Duodenal mucosa (tissue), 2 donors: ENCODE measurements at regions not wholly inside any gene's neighbourhood (a gene's known extent, or its start where the extent isn't known, plus 50 kb on each side); places are given as distances from the start of the nearest gene placed in this dataset.

Experiments used
- H3K27ac ChIP-seq: one replicate; pipeline ENCODE4 v1.7.0; 2013; ENCODE audit warnings: low read depth, low read length
- H3K27me3 ChIP-seq, 2 donors: one replicate each; pipeline ENCODE4 v1.7.0; 2013; ENCODE audit warnings: low read length in 2 of 2, control low read depth in 1 of 2; ENCODE audit not compliant: insufficient read depth in 2 of 2, control insufficient read depth in 1 of 2
- H3K36me3 ChIP-seq, 2 donors: one replicate each; pipeline ENCODE4 v1.7.0; 2013; ENCODE audit warnings: low read length in 2 of 2, control low read depth in 1 of 2; ENCODE audit not compliant: insufficient read depth in 2 of 2, control insufficient read depth in 1 of 2
- H3K4me1 ChIP-seq, 2 donors: one replicate each; pipeline ENCODE4 v1.7.0; 2013; ENCODE audit warnings: low read length in 2 of 2, control low read depth in 1 of 2; ENCODE audit not compliant: insufficient read depth in 2 of 2, control insufficient read depth in 1 of 2
- H3K4me3 ChIP-seq, 2 donors: one replicate each; pipeline ENCODE4 v1.7.0; 2013; ENCODE audit warnings: low read length in 2 of 2, low read depth in 1 of 2
- H3K9ac ChIP-seq, 2 donors: one replicate each; pipeline ENCODE4 v1.7.0; 2013; ENCODE audit warnings: low read length in 2 of 2, low read depth in 1 of 2
- H3K9me3 ChIP-seq, 2 donors: one replicate each; pipeline ENCODE4 v1.7.0; 2013; ENCODE audit warnings: low read length in 2 of 2, control low read depth in 1 of 2; ENCODE audit not compliant: control insufficient read depth in 1 of 2

- Histone ChIP-seq H3K27me3 (no peaks in the 10 kb centered on the region), H3K9me3 (no peaks in the 10 kb centered on the region), H3K9ac (no peak overlapping the region), H3K36me3 (no peaks in the 10 kb centered on the region), H3K4me3 (no peak overlapping the region), H3K27ac (no peak overlapping the region), H3K4me1 (no peaks in the 10 kb centered on the region)
Observed at GRCh38 chr4:62960415-62960814, 1448.8 kb downstream of the TECRL start.

- no peaks in the 10 kb centered on the region for H3K27me3 ChIP-seq
- no peaks in the 10 kb centered on the region for H3K36me3 ChIP-seq
- H3K4me1 ChIP-seq = no peaks in the 10 kb centered on the region
- no peak overlapping the region for H3K27ac ChIP-seq
- no peak overlapping the region for H3K9ac ChIP-seq
- no peaks in the 10 kb centered on the region for H3K9me3 ChIP-seq
- H3K4me3 ChIP-seq = no peak overlapping the region
Observed at GRCh38 chr4:62953752-62954151, 1455.5 kb downstream of the TECRL start.

GRCh38 chr4:62952366-62952765 is 1456.9 kb downstream of the TECRL start:
- Histone ChIP-seq H3K4me3 (no peak overlapping the region), H3K27ac (no peak overlapping the region), H3K27me3 (no peaks in the 10 kb centered on the region), H3K9ac (no peak overlapping the region), H3K4me1 (no peaks in the 10 kb centered on the region), H3K36me3 (no peaks in the 10 kb centered on the region), H3K9me3 (no peaks in the 10 kb centered on the region)

DNA sequence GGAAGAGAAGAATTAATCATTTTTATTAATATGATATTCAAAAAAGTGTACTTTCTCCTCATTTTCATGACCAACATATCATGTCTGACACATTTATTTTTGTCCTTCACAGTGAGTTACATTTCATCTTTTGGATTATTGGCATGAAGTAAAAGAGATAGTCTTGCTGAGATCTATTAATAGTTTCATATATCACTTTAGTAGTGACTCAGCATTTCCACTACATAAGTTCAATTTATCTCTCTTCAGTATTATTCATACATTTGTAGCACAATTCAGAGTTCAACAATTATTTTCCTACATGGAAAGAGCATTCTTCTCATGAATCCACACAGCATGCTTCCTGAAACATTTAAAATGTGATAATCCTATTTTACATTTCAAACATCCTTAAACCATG is 1461.1 kb downstream of the TECRL start:
- Histone ChIP-seq H3K27me3 (no peaks in the 10 kb centered on the region), H3K36me3 (no peaks in the 10 kb centered on the region), H3K9ac (no peak overlapping the region), H3K9me3 (no peaks in the 10 kb centered on the region), H3K4me3 (no peak overlapping the region), H3K4me1 (no peaks in the 10 kb centered on the region), H3K27ac (no peak overlapping the region)

DNA sequence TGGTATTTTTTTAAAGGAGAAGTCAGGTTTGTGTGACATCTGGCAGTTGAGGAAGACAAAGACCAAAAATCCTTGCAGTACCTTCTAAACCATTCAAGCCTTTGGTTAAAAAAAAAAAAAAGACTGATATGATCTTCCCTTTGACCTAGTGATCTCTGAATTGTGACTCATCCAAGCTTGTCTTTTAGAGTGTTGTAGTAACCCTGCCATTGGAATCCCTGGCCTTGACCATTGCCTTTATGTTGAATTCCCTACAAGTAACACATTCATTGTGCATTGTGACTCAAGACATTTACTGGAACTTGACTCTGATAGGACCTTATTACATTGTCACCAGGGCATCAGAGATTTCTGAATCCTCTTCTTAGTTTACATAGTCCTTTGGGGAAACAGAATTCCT is 1469.0 kb downstream of the TECRL start:
- H3K27me3 ChIP-seq = no peaks in the 10 kb centered on the region
- H3K27ac ChIP-seq = no peak overlapping the region
- no peaks in the 10 kb centered on the region for H3K4me1 ChIP-seq
- no peak overlapping the region for H3K9ac ChIP-seq
- no peaks in the 10 kb centered on the region for H3K9me3 ChIP-seq
- H3K36me3 ChIP-seq = no peaks in the 10 kb centered on the region
- no peak overlapping the region for H3K4me3 ChIP-seq

GRCh38 chr4:62930884-62931283 is 1478.4 kb downstream of the TECRL start:
- no peaks in the 10 kb centered on the region for H3K27me3 ChIP-seq
- no peak overlapping the region for H3K9ac ChIP-seq
- no peaks in the 10 kb centered on the region for H3K36me3 ChIP-seq
- H3K4me3 ChIP-seq = no peak overlapping the region
- H3K27ac ChIP-seq = no peak overlapping the region
- H3K4me1 ChIP-seq = no peaks in the 10 kb centered on the region
- no peaks in the 10 kb centered on the region for H3K9me3 ChIP-seq

DNA sequence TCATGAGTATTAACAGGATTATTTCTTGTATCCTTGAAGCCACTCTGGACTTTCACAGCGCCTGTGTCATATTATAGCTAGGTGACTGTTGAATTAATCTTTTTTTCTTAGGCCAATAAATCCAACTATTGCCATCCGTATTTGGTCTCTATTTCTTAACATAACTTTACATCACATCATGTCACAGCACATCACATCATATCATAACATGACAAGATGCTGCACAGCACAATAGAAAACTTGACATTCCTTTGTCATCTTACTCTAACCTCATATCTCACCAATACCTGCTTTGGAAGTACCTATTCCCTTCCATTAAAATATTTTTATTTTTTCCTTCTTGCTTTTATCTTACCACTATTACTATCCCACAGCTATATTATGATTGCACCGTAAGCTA is 1480.8 kb downstream of the TECRL start:
- Histone ChIP-seq H3K36me3 (no peaks in the 10 kb centered on the region), H3K4me3 (no peak overlapping the region), H3K4me1 (no peaks in the 10 kb centered on the region), H3K9ac (no peak overlapping the region), H3K27me3 (no peaks in the 10 kb centered on the region), H3K27ac (no peak overlapping the region), H3K9me3 (no peaks in the 10 kb centered on the region)

DNA sequence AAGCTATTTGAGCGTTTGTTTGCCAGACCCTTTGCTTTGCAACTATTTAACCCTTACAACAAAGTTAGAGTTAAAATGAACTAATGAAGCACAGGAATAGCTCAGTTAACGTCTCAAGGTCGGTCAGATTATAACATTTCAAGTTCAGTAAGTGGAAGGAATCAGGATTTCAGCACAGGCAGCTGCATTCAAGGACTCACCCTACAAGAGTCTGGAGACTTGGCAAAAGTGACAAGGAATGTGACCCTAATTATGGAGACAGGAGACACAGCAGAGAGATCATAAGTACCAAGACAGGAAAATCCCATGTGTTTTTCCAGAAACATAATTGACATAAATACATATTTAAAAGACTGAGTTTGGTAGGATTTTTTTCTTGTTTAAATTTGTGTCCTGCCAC is 1481.7 kb downstream of the TECRL start:
- no peaks in the 10 kb centered on the region for H3K9me3 ChIP-seq
- H3K27ac ChIP-seq = no peak overlapping the region
- no peaks in the 10 kb centered on the region for H3K36me3 ChIP-seq
- H3K4me3 ChIP-seq = no peak overlapping the region
- H3K9ac ChIP-seq = no peak overlapping the region
- H3K4me1 ChIP-seq = no peaks in the 10 kb centered on the region
- no peaks in the 10 kb centered on the region for H3K27me3 ChIP-seq

DNA sequence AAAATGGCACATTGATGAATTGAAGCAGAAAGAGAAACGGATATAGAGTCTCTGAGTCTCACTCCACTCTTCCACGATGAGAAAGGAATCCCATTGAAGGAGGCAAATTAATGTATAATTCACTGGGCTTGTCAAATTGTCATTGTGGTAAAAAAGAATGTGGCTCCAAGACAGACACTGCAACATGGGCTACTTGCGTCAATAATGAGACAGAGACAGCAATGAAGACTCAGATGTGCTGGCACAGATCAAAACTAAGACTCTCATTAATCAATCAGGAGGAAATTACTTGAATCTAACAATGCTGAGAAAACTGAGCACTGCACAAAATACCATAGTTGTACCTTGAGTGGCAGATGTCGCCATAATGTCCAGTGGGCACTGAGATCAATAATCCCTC is 1485.5 kb downstream of the TECRL start:
- Histone ChIP-seq H3K36me3 (no peaks in the 10 kb centered on the region), H3K4me1 (no peaks in the 10 kb centered on the region), H3K27me3 (no peaks in the 10 kb centered on the region), H3K27ac (no peak overlapping the region), H3K9ac (no peak overlapping the region), H3K4me3 (no peak overlapping the region), H3K9me3 (no peaks in the 10 kb centered on the region)

- H3K27me3 ChIP-seq = no peaks in the 10 kb centered on the region
- H3K36me3 ChIP-seq = no peaks in the 10 kb centered on the region
- no peak overlapping the region for H3K27ac ChIP-seq
- no peak overlapping the region for H3K4me3 ChIP-seq
- H3K9me3 ChIP-seq = no peaks in the 10 kb centered on the region
- no peaks in the 10 kb centered on the region for H3K4me1 ChIP-seq
- no peak overlapping the region for H3K9ac ChIP-seq
Observed at GRCh38 chr4:62917649-62918048, 1491.6 kb downstream of the TECRL start.

DNA sequence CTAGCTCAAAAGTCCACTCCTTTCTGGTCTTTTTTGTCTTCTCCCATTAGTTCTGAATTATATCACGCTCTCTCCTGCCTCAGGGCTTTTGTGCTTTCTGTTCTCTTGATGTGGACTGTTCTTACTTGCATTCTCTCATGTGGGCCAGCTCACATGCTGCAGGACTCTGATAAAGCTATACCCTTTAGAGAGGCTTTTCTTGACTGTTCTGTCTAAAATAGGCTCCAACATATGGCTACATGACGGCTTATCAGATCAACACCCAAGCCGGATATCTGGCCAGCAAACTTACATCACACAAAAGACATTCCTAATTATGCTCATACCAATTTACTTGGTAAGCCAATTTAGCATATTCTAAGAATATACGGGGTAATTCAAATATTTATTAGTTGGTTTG is 1494.5 kb downstream of the TECRL start:
- H3K9me3 ChIP-seq = no peaks in the 10 kb centered on the region
- H3K27ac ChIP-seq = no peak overlapping the region
- no peaks in the 10 kb centered on the region for H3K36me3 ChIP-seq
- no peak overlapping the region for H3K9ac ChIP-seq
- H3K4me3 ChIP-seq = no peak overlapping the region
- no peaks in the 10 kb centered on the region for H3K27me3 ChIP-seq
- no peaks in the 10 kb centered on the region for H3K4me1 ChIP-seq
